ENCODE measurements at regions not wholly inside any gene's neighbourhood (a gene's known extent, or its start where the extent isn't known, plus 50 kb on each side); places are given as distances from the start of the nearest gene placed in this dataset.

DNA sequence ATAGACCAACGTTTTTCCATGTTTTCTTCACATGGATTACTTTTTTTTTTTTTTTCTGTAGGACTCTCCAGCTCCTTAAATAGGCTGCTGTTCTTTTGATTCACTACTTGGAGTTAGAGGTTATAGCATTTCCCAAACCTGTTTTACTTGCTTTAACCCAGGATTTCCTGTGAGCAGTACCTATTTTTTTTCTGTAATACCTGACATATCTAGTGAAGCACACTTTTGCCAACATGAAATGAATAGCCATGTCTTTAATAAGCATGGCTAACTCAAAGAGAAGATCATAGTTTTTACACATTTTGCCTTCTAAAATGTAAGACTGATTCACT lies 137.0 kb downstream of the FOXA2 start:
- POLR2A ChIA-PET, result no interaction called here
- DNase-seq (ENCODE audit: low read depth, low spot score), result no peak
- Histone ChIP-seq H3K4me3 (ENCODE audit: low read depth, low read length) (no peak overlapping the region), H3K27me3 (ENCODE audit: control insufficient read depth, insufficient read depth, low read length) (no peaks in the 10 kb centered on the region), H3K27ac (ENCODE audit: low read depth, low read length) (no peak overlapping the region), H3K9me3 (ENCODE audit: control insufficient read depth, insufficient read depth, low read length) (no peaks in the 10 kb centered on the region)
- TF ChIP-seq, protein P1, sequence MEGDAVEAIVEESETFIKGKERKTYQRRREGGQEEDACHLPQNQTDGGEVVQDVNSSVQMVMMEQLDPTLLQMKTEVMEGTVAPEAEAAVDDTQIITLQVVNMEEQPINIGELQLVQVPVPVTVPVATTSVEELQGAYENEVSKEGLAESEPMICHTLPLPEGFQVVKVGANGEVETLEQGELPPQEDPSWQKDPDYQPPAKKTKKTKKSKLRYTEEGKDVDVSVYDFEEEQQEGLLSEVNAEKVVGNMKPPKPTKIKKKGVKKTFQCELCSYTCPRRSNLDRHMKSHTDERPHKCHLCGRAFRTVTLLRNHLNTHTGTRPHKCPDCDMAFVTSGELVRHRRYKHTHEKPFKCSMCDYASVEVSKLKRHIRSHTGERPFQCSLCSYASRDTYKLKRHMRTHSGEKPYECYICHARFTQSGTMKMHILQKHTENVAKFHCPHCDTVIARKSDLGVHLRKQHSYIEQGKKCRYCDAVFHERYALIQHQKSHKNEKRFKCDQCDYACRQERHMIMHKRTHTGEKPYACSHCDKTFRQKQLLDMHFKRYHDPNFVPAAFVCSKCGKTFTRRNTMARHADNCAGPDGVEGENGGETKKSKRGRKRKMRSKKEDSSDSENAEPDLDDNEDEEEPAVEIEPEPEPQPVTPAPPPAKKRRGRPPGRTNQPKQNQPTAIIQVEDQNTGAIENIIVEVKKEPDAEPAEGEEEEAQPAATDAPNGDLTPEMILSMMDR (IDR thresholded peaks at IDR 0.05; ENCODE audit: low read depth, low read length), result no peak
- CTCF ChIA-PET, result no interaction called here

DNA sequence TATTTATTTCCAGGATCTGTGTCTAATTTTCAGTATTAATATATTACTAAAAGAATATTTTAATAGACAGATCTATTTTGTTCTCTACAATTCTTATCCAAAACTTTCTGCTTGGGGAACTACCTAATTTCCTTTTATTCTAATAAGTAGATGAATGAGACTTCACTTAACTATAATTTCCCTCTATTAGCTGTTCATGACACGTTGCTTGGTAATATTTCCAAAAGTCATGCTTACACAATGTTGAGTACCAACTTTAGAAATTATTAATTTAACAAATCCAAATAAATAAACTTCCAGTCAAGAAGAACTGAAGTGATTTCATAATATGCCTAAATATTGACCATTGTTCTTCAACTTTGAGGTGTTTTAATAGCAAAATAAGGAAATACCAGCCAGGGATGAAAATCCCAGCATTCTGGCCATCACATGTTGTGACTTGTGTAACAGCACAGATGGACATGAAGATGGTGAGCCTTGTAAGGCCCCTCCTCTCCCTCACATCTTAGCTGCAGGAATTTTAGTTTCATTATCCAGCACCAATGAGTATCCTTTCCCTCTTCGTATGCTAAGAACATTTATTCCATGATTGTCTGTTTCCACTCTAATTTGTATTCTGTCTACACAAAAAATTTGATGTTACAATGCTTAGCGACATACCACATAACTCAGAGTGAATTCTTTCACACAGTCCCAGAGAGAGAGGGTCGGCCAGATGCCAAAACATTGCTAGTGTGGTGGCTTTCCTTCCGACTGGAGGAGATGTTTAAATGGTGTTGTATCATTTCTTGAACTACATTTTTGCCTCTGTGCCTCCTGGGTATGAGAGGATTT lies 137.5 kb downstream of the FOXA2 start:
- no peak for DNase-seq (ENCODE audit: low read depth, low spot score)
- ChIA-PET CTCF (no interaction called here), POLR2A (no interaction called here)
- H3K9me3 ChIP-seq (ENCODE audit: control insufficient read depth, insufficient read depth, low read length), result no peaks in the 10 kb centered on the region
- H3K4me3 ChIP-seq (ENCODE audit: low read depth, low read length), result no peak overlapping the region
- H3K27ac ChIP-seq (ENCODE audit: low read depth, low read length), result no peak overlapping the region
- H3K27me3 ChIP-seq (ENCODE audit: control insufficient read depth, insufficient read depth, low read length), result no peaks in the 10 kb centered on the region
- TF ChIP-seq, protein P1 (IDR thresholded peaks at IDR 0.05; ENCODE audit: low read depth, low read length), result no peak

DNA sequence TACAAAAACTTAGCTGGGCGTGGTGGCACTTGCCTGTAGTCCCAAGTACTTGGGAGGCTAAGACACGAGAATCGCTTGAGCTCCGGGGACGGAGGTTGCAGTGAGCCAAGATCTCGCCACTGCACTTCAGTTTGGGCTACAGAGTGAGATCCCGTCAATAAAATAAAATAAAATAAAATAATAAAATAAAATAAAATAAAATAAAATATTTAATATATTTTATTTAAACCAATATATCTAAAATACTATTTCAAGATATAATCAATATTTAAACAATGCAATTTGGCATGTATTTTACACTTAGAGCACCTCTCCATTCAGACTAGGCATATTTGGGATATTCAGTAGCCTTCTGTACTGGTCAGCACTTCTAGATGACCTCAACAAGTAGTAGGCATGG lies 142.1 kb downstream of the FOXA2 start:
- H3K27ac ChIP-seq (ENCODE audit: low read depth, low read length), result no peak overlapping the region
- TF ChIP-seq, protein P1 (IDR thresholded peaks at IDR 0.05; ENCODE audit: low read depth, low read length), result no peak
- H3K4me3 ChIP-seq (ENCODE audit: low read depth, low read length), result no peak overlapping the region
- H3K9me3 ChIP-seq (ENCODE audit: control insufficient read depth, insufficient read depth, low read length), result no peaks in the 10 kb centered on the region
- ChIA-PET CTCF (no interaction called here), POLR2A (no interaction called here)
- DNase-seq (ENCODE audit: low read depth, low spot score), result no peak
- H3K27me3 ChIP-seq (ENCODE audit: control insufficient read depth, insufficient read depth, low read length), result no peaks in the 10 kb centered on the region

DNA sequence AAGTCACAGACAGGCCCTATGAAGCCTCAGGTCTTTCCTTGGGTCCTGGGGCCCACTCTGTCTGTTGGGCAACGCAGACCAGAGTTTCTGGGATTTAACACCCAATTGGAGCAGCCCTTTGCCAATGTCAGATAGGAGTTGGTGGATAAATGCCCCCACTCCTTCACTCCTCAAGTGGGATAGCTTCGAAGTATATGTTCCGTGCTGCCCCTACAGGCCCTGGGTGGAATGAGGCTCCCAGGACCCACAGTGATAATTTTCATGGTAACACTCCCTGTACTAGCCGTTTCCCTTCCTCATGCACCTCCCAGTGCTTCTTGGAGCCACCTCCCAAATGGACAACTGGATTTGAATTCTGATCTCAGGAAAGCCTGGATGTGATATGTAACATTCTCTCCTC lies 145.4 kb downstream of the FOXA2 start:
- ChIA-PET POLR2A (no interaction called here), CTCF (no interaction called here)
- H3K27ac ChIP-seq (ENCODE audit: low read depth, low read length), result no peak overlapping the region
- H3K27me3 ChIP-seq (ENCODE audit: control insufficient read depth, insufficient read depth, low read length), result no peaks in the 10 kb centered on the region
- no peaks in the 10 kb centered on the region for H3K9me3 ChIP-seq (ENCODE audit: control insufficient read depth, insufficient read depth, low read length)
- TF ChIP-seq, protein P1 (IDR thresholded peaks at IDR 0.05; ENCODE audit: low read depth, low read length), result no peak; the same call in 1 of the 2 replicates
- DNase-seq (ENCODE audit: low read depth, low spot score), result no peak
- H3K4me3 ChIP-seq (ENCODE audit: low read depth, low read length), result no peak overlapping the region

DNA sequence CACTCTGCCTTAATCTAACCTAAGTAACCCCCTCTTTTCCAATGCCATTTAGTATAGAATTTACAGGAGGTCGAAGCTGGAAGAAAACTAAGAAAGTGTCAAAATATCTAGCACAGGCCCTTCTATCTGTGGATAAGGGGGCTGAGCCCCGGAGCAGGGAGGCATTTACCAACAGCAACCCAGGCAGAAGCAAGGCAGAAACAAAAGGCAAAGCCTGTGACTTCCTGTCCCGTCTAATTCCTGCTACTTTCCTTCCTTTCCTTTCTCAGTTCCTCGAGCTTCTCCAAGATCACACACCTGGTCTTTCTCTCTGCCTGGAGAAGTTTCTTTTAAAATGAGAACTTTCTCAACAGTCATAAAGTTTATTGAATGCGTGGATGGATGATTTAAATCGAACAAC lies 146.0 kb downstream of the FOXA2 start:
- no peaks in the 10 kb centered on the region for H3K9me3 ChIP-seq (ENCODE audit: control insufficient read depth, insufficient read depth, low read length)
- H3K27me3 ChIP-seq (ENCODE audit: control insufficient read depth, insufficient read depth, low read length), result no peaks in the 10 kb centered on the region
- CTCF ChIA-PET, result no interaction called here
- TF ChIP-seq, protein P1 (IDR thresholded peaks at IDR 0.05; ENCODE audit: low read depth, low read length), result no peak
- no peak for DNase-seq (ENCODE audit: low read depth, low spot score)
- no peak overlapping the region for H3K27ac ChIP-seq (ENCODE audit: low read depth, low read length)
- POLR2A ChIA-PET, result no interaction called here
- no peak overlapping the region for H3K4me3 ChIP-seq (ENCODE audit: low read depth, low read length)
